Gastroesophageal sphincter (tissue), 4 donors: ENCODE measurements at regions not wholly inside any gene's neighbourhood (a gene's known extent, or its start where the extent isn't known, plus 50 kb on each side); places are given as distances from the start of the nearest gene placed in this dataset.

Experiments
- ATAC-seq: fragments of 150-250 bp; one replicate; pipeline ENCODE4 v1.9.1; 2016; ENCODE audit warnings: mild to moderate bottlenecking, moderate library complexity
- H3K27ac ChIP-seq, 4 donors: fragments of 200-600 bp; sonication (generic) in 3 of 4; 1 replicate in 3 of 4; 2 replicates in 1 of 4; pipeline ENCODE4 v1.5.1; 2016 to 2019
- H3K27me3 ChIP-seq: fragments of 200-600 bp; sonication (generic); one replicate; pipeline ENCODE4 v1.5.1; 2019
- H3K36me3 ChIP-seq, 2 donors: fragments of 200-600 bp; sonication (generic); one replicate each; pipeline ENCODE4 v1.5.1; 2019; ENCODE audit warnings: control low read depth in 1 of 2
- H3K4me1 ChIP-seq, 3 donors: fragments of 200-600 bp; sonication (generic); 1 replicate in 2 of 3; 2 replicates in 1 of 3; pipeline ENCODE4 v1.5.1; 2016 to 2019; ENCODE audit warnings: control low read depth in 2 of 3
- H3K4me3 ChIP-seq, 2 donors: fragments of 200-600 bp; sonication (generic); one replicate each; pipeline ENCODE4 v1.5.1; 2019; ENCODE audit warnings: mild to moderate bottlenecking in 1 of 2, moderate library complexity in 1 of 2
- H3K9me3 ChIP-seq, 3 donors: fragments of 200-600 bp; sonication (generic); one replicate each; pipeline ENCODE4 v1.5.1; 2017 to 2019; ENCODE audit warnings: control low read depth in 2 of 3
- CTCF ChIP-seq, 4 experiments: fragments of 200-600 bp in 2 of 4; fragments of 450-650 bp in 2 of 4; sonication (generic) in 1 of 4; IDR thresholded peaks; one replicate each; pipeline ENCODE4 v1.5.1; 2017 to 2019; ENCODE audit warnings: antibody characterized with exemption in 4 of 4, mild to moderate bottlenecking in 2 of 4, moderate library complexity in 2 of 4
- EP300 ChIP-seq: sonication (generic); formaldehyde crosslinking; IDR thresholded peaks from one replicate; pipeline ENCODE4 v1.6.1; 2017; ENCODE audit warnings: antibody characterized with exemption, mild to moderate bottlenecking
- POLR2A ChIP-seq, 2 donors: fragments of 450-650 bp; IDR thresholded peaks; one replicate each; pipeline ENCODE4 v1.6.1; 2017; ENCODE audit warnings: antibody characterized with exemption in 2 of 2, mild to moderate bottlenecking in 2 of 2, moderate library complexity in 1 of 2
- POLR2AphosphoS5 ChIP-seq: sonication (generic); formaldehyde crosslinking; IDR thresholded peaks from one replicate; pipeline ENCODE4 v1.6.1; 2017; ENCODE audit warnings: antibody characterized with exemption
- WGBS, 2 donors: methylation state at CpG; one replicate each; pipeline ENCODE4 v1.1.5; 2018; ENCODE audit warnings: low coverage in 1 of 2; 5-methylcytosine and 5-hydroxymethylcytosine counted together

- H3K4me3 ChIP-seq, result no peak overlapping the region
- peaks cover 33% of the 10 kb centered on the region for H3K27me3 ChIP-seq
- WGBS, 2 donors, result 89 to 93% methylated on average over 6 to 13 of the region's 16 CpGs
- no peak for ATAC-seq
- no peaks in the 10 kb centered on the region for H3K4me1 ChIP-seq
- no peak for TF ChIP-seq CTCF (IDR thresholded peaks at IDR 0.05)
- TF ChIP-seq POLR2A (IDR thresholded peaks at IDR 0.05), result no peak
- no peak for TF ChIP-seq POLR2AphosphoS5
- no peak for TF ChIP-seq EP300
- no peaks in the 10 kb centered on the region for H3K36me3 ChIP-seq
- H3K27ac ChIP-seq, result no peak overlapping the region
- H3K9me3 ChIP-seq, result no peaks in the 10 kb centered on the region
Observed at GRCh38 chr2:451495-451894, 163.6 kb upstream of the ALKAL2 start.

- WGBS, 2 donors, result 55 to 61% methylated on average over 3 to 6 of the region's 6 CpGs
- no peaks in the 10 kb centered on the region for H3K9me3 ChIP-seq
- no peak overlapping the region for H3K4me3 ChIP-seq
- H3K27me3 ChIP-seq, result peaks cover 25% of the 10 kb centered on the region
- no peaks in the 10 kb centered on the region for H3K4me1 ChIP-seq
- no peak overlapping the region for H3K27ac ChIP-seq
- no peak for ATAC-seq
- H3K36me3 ChIP-seq, result no peaks in the 10 kb centered on the region
- TF ChIP-seq POLR2A (IDR thresholded peaks at IDR 0.05) (no peak), EP300 (no peak), CTCF (IDR thresholded peaks at IDR 0.05) (no peak), POLR2AphosphoS5 (no peak)
Observed at GRCh38 chr2:449246-450067, 161.6 kb upstream of the ALKAL2 start.

- no peak overlapping the region for H3K4me3 ChIP-seq
- 62 to 73% methylated on average over 12 of the region's 14 CpGs for WGBS, 2 donors
- H3K27ac ChIP-seq, result no peak overlapping the region
- no peaks in the 10 kb centered on the region for H3K9me3 ChIP-seq
- TF ChIP-seq CTCF (IDR thresholded peaks at IDR 0.05), result no peak
- no peak for TF ChIP-seq EP300
- no peak for TF ChIP-seq POLR2AphosphoS5
- no peak for TF ChIP-seq POLR2A (IDR thresholded peaks at IDR 0.05)
- H3K4me1 ChIP-seq, result no peaks in the 10 kb centered on the region
- H3K27me3 ChIP-seq, result peaks cover 16% of the 10 kb centered on the region
- ATAC-seq, result no peak
- H3K36me3 ChIP-seq, result no peaks in the 10 kb centered on the region
Observed at GRCh38 chr2:447902-448665, 160.2 kb upstream of the ALKAL2 start.

GRCh38 chr2:446963-447530, 159.2 kb upstream of the ALKAL2 start:
- Histone ChIP-seq H3K4me1 (no peaks in the 10 kb centered on the region), H3K36me3 (no peaks in the 10 kb centered on the region), H3K27ac (no peak overlapping the region), H3K27me3 (peaks cover 17% of the 10 kb centered on the region), H3K9me3 (no peaks in the 10 kb centered on the region), H3K4me3 (no peak overlapping the region)
- 43 to 44% methylated on average over 6 to 8 of the region's 10 CpGs for WGBS, 2 donors
- TF ChIP-seq EP300 (no peak), POLR2AphosphoS5 (no peak), POLR2A (IDR thresholded peaks at IDR 0.05) (no peak), CTCF (IDR thresholded peaks at IDR 0.05) (no peak)
- ATAC-seq, result no peak
